ENCODE measurements at regions not wholly inside any gene's neighbourhood (a gene's known extent, or its start where the extent isn't known, plus 50 kb on each side); places are given as distances from the start of the nearest gene placed in this dataset.

DNA sequence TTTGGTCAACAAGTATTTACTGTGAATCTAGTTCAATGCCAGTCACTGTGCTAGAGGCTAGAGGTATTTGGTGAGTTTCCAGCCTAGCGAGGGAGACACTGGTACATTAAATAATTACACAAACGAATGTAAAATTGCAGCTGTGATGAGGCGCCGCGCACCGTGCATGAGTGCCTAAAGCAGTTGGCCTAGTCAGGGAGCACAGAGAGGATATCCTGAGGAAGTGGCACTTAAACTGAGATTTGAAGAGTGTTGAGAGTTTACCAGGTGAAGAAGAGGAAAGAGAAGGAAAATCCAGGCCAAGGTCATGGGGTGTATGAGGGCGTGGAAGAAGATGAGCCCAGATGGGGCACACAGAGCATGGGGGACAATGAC is 157.6 kb upstream of the NDUFV2 start:
- no peak for DNase-seq (ENCODE audit: low spot score)

DNA sequence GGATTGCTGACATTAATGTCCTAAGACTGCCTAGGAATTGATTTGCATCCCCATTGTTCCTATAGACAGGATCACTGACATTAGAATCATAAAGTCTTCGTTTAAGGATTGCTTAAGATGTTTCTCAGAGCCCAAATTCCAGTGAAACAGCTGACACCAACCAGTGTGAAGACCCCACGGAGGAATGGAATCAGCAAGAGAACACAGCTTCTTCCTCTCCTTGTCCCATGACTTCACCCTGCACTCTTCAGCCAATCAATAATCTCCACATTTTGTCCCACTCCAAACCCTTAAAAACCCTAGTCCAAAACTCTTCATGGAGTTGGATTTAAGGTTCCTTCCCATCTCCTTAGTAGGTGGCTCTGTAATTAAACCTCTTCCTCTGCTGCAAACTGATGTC is 157.0 kb upstream of the NDUFV2 start:
- DNase-seq (ENCODE audit: low spot score): no peak

DNA sequence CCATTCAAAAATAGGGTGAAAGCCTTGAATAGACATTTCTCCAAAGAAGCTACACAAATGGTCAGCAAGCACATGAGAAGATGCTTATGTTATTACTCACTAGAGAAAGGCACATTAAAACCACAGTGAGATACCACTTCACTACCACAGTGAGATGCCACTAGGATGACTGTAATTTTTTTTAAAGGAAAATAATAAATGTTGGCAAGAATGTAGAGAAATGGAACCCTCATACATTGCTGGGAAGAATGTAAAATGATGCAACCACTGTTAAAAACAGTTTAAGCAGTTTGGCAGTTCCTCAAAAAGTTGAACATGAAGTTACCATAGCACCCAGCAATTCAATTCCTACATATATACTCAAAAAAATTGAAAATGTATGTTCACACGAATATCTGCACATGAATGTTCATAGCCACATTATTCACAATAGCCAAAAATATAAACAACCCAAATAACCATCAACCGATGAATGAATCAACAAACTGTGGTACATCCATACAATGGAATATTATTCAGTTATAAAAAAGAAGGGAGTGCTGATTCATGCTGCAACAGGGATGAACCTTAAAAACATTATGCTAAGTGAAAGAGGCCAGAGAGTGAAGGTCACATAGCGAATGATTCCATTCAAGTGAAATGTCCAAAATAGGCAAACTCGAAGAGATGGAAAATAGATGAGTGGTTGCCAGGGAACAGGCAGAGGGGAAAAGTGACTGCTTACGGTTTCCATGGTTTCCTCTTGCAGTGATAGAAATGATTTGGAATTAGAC is 156.2 kb upstream of the NDUFV2 start:
- DNase-seq (ENCODE audit: low spot score): no peak

DNA sequence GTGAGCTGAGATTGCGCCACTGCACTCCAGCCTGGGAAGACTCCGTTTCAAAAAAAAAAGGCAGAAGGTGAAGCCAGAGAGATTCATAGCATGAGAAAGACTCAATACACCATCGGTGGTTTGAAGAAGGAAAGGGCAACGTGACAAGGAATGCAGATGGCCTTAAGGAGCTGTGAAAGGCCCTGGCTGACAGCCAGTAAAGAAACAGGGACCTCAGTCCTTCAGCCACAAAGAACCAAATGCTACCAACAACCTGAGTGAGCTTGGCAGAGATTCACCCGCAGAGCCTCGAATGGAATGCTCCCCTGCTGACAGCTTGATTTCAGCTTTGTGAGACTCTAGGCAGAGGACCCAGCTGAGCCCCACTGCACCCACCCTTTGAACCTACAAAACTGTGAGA is 154.9 kb upstream of the NDUFV2 start:
- no peak for DNase-seq (ENCODE audit: low spot score)

DNA sequence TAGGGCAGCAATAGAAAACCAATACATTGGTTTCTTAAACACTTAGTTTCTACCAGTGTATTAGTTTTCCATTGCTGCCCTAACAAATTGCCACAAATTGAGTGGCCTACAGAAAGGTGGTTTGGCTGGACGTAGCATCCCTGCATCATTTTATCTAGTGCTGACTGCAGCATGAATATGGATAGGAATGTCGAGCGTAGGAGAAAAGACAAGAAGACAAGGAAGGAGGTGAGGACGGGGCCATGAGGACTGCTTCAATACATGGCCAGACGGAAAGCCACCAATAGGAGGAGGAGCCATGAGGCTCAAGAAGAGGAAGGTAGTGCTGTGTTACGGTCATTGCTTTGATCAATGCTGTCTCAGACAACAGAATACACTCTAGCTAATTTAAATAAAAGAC is 154.5 kb upstream of the NDUFV2 start:
- no peak for DNase-seq (ENCODE audit: low spot score)

- no peak for DNase-seq (ENCODE audit: low spot score)
These were observed 153.9 kb upstream of the NDUFV2 start for GRCh38 chr18:8948471-8949149.

GRCh38 chr18:8949206-8949605 is 153.3 kb upstream of the NDUFV2 start:
- no peak for DNase-seq (ENCODE audit: low spot score)

GRCh38 chr18:8951491-8951890 is 151.0 kb upstream of the NDUFV2 start:
- no peak for DNase-seq (ENCODE audit: low spot score)

GRCh38 chr18:8952174-8952573 is 150.3 kb upstream of the NDUFV2 start:
- no peak for DNase-seq (ENCODE audit: low spot score)

GRCh38 chr18:8952769-8953760 is 149.4 kb upstream of the NDUFV2 start:
- no peak for DNase-seq (ENCODE audit: low spot score)

- no peak for DNase-seq (ENCODE audit: low spot score)
These were observed 144.8 kb upstream of the NDUFV2 start for GRCh38 chr18:8957731-8958130.

- DNase-seq (ENCODE audit: low spot score): no peak
These were observed 143.8 kb upstream of the NDUFV2 start for GRCh38 chr18:8958660-8959059.

DNA sequence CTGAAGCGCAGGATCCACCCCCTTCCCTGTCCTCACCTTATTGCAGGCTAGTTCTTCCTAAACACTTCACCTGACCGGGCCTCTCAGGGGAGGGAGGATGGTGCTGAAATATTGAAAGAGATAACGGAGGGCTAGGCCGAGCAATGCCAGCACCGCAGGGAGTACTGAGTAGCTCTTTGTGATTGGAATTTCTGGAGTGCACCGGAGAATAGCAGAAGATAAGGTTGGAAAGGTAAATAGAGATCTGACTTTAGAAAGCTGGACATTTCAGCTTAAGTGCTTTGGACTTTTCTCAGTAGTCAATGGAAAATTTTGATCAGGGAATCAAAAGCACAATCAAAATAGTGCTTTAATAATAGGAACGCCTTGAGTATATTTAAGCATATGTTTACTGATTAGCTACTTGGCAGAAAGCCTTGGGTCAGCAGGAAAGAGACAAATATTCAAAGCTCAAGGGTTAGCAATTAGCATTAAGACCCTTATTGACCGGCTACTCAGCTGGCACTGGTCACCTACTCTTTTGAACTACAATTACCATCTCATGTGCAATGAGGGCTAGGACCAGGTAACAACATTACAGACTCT is 142.9 kb upstream of the NDUFV2 start:
- DNase-seq (ENCODE audit: low spot score): no peak

DNA sequence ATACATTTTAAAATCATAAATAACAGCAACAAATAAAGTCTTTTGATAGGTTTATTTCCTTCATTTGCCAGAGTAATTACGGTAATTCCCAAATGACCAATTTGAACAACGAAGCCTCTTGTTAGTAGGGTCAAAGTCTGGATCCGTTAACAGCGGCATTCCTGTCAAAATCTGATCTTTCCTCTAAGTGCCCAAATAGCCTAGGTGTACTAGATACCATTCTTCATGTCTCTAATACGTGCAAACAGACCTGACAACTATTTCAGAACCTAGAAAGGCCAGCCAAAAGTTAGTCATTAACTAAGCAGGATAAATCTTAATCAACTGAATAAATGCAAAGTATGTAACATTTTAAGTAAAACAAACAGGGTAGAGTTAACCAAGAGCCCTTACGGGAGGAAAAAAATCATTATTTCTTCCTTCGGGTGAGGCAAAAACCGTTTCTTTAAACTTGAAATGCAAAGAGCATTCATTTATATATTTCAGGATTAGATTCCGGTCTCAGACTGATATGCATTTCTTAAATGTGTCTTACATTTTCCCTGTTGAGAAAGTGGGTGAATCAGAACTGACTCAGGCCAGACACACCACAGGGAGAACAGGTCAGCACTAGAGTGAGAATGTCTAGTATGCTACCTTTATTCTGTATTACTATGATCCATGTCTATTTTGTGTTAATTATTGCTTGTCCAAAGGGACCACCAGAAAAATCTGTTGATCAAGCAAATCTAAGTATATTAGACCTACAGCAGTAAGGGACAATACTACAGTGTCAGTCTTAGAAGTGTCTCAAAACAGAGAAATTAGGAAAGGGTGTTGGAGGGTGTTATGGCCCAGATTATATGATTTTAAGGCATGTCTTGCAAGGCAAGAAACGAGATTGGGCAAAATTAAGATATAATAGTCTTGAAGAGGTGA is 141.5 kb upstream of the NDUFV2 start:
- no peak for DNase-seq (ENCODE audit: low spot score)

DNA sequence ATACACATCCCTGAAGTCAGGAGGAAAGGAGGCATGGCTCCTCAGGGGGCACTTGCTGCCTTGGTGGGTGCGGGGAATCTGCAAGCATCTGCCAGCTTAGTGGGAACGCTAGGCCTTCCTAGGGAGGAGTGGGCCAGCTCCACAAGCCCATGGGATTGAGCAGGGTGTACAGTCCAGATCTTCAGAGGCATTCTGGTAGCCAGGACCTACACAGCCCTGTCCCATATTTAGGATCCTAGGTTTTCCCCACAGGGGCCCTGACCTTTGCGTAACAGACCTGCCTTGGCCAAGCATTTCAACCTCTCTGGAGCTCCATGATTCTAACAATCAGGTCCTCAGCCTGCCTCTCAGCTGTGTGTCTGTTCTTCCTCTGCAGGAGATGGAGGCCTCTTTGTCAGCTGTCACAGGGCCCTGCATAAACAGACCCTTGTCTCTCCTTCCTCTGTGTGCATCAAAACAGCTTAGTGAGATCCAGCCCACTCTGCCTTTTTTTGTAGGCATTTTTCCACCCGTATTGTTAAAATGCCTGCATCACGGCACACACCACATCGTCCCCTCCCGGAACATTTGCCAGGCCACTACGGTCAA is 140.2 kb upstream of the NDUFV2 start:
- DNase-seq (ENCODE audit: low spot score): no peak

- DNase-seq (ENCODE audit: low spot score): no peak
These were observed 139.5 kb upstream of the NDUFV2 start for GRCh38 chr18:8962855-8963635.

DNA sequence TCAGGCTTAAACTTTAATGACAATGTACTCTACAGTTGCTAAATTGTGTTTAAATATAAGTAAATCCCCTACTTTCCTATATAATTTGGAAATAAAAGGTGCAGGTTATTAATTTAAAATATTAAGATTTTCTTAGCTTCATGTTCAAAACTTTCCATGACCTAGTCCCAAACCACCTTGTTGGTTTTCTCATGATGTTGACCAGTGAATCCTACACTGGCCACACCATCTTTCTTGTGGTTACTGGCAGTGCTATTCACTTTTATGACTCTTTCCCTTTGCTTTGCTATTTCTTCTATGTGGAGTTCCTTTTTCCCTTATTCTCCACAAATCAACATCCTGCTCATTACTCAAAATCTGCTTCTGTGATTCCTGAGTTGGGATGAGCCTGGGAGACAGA is 138.6 kb upstream of the NDUFV2 start:
- no peak for DNase-seq (ENCODE audit: low spot score)

DNA sequence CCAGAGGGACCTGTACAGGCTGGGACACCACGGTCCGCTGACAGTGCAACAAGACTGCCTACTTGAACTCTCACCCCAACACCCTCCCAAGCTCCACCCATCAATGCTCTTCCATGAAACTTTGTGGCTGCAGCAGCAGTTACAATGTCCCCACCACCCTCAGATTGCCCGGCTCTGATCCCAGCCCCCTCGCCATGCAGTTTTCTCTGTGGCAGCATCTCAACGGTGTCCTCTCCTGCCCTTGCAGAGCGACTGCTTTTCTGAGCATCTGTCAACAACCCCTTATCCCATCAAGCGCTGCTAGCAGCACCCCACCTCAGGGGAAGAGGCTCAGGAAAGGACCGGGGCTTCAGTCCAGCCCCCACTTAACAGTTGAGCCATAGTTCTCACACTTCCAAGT is 137.1 kb upstream of the NDUFV2 start:
- no peak for DNase-seq (ENCODE audit: low spot score)

- DNase-seq (ENCODE audit: low spot score): no peak
These were observed 135.7 kb upstream of the NDUFV2 start for GRCh38 chr18:8966821-8967220.

DNA sequence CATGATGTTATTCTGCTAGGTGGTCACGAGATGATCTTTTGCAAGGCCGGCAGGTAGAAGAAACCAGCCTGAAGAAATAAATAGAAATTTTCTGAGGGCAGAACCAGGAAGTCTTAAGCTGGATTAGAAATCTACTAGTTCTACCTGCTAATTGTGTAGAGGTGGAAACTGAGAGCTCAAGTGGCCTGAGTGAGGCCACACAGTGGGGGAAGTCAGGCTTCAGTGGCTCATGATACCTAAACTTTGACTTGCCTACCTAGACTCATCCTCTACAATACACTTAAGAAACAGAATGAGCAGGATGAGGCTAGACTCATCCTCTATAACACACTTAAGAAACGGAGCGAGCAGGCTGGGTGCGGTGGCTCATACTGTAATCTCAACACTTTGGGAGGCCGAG is 134.9 kb upstream of the NDUFV2 start:
- no peak for DNase-seq (ENCODE audit: low spot score)

All from D341Med (cell line).